GM23338 (cell line): ENCODE measurements at regions not wholly inside any gene's neighbourhood (a gene's known extent, or its start where the extent isn't known, plus 50 kb on each side); places are given as distances from the start of the nearest gene placed in this dataset.

Source experiments
- ATAC-seq: fragments of 200-7000 bp; cut with Tn5 transposase; 3 replicates; pipeline ENCODE4 v1.9.1; 2020
- DNase-seq: peaks from one replicate; pipeline ENCODE4 v3.0.0-alpha.2; 2015; ENCODE audit warnings: low spot score
- H2AFZ ChIP-seq: fragments of 200-600 bp; sonication (generic); 2 replicates; pipeline ENCODE4 v1.8.0; 2016; ENCODE audit warnings: antibody characterized with exemption, mild to moderate bottlenecking, moderate library complexity
- H3F3A ChIP-seq: fragments of 200-600 bp; sonication (generic); replicated peaks from 2 replicates; pipeline ENCODE4 v1.8.0; 2017; ENCODE audit warnings: antibody characterized with exemption, mixed run types, low read depth
- H3K27ac ChIP-seq: fragments of 200-600 bp; sonication (generic); 2 replicates; pipeline ENCODE4 v1.6.1; 2016; ENCODE audit warnings: low read depth
- H3K27me3 ChIP-seq: fragments of 200-600 bp; sonication (generic); 2 replicates; pipeline ENCODE4 v1.8.0; 2016; ENCODE audit warnings: mild to moderate bottlenecking, mixed run types, moderate library complexity; ENCODE audit not compliant: insufficient read depth
- H3K36me3 ChIP-seq: fragments of 200-600 bp; sonication (generic); 2 replicates; pipeline ENCODE4 v1.8.0; 2016; ENCODE audit warnings: mild to moderate bottlenecking; ENCODE audit not compliant: insufficient read depth
- H3K4me1 ChIP-seq: fragments of 200-600 bp; sonication (generic); 2 replicates; pipeline ENCODE4 v1.8.0; 2016; ENCODE audit warnings: mild to moderate bottlenecking, moderate library complexity; ENCODE audit not compliant: insufficient read depth
- H3K4me2 ChIP-seq: fragments of 200-600 bp; sonication (generic); 2 replicates; pipeline ENCODE4 v1.7.1; 2017; ENCODE audit warnings: mixed run types
- H3K4me3 ChIP-seq: fragments of 200-600 bp; sonication (generic); 2 replicates; pipeline ENCODE4 v1.6.1; 2016; ENCODE audit warnings: mixed run types
- H3K79me2 ChIP-seq: fragments of 200-600 bp; sonication (generic); replicated peaks from 2 replicates; pipeline ENCODE4 v1.8.0; 2017; ENCODE audit warnings: mild to moderate bottlenecking; ENCODE audit not compliant: insufficient read depth
- H3K9me2 ChIP-seq: fragments of 200-600 bp; sonication (generic); 2 replicates; pipeline ENCODE4 v1.8.0; 2017; ENCODE audit not compliant: insufficient read depth
- H4K20me1 ChIP-seq: fragments of 200-600 bp; sonication (generic); replicated peaks from 2 replicates; pipeline ENCODE4 v1.8.0; 2017; ENCODE audit warnings: mild to moderate bottlenecking; ENCODE audit not compliant: insufficient read depth
- H3K27ac Mint-ChIP-seq: 2 replicates; pipeline ENCODE4 v1.8.0; 2020; ENCODE audit warnings: inconsistent platforms, mild to moderate bottlenecking, moderate library complexity, mixed read lengths
- H3K27me3 Mint-ChIP-seq: 3 replicates; pipeline ENCODE4 v1.8.0; 2022; ENCODE audit warnings: low read depth, mild to moderate bottlenecking, moderate library complexity, mixed read lengths, inconsistent platforms; ENCODE audit not compliant: insufficient read depth, poor library complexity
- H3K36me3 Mint-ChIP-seq: 3 replicates; pipeline ENCODE4 v1.8.0; 2021; ENCODE audit warnings: low read depth, mild to moderate bottlenecking, inconsistent platforms, moderate library complexity, mixed read lengths
- H3K4me1 Mint-ChIP-seq: 3 replicates; pipeline ENCODE4 v1.8.0; 2020; ENCODE audit warnings: mild to moderate bottlenecking, inconsistent platforms, mixed read lengths
- H3K4me3 Mint-ChIP-seq: 3 replicates; pipeline ENCODE4 v1.8.0; 2021; ENCODE audit warnings: moderate library complexity, mild to moderate bottlenecking, inconsistent platforms, mixed read lengths
- H3K9me3 Mint-ChIP-seq: 3 replicates; pipeline ENCODE4 v1.8.0; 2020; ENCODE audit warnings: moderate library complexity, mild to moderate bottlenecking, inconsistent platforms, mixed read lengths
- JUNB ChIP-seq: IDR thresholded peaks from one replicate; pipeline ENCODE4 v1.6.1; 2016; ENCODE audit warnings: antibody characterized with exemption; ENCODE audit not compliant: unreplicated experiment
- ZNF114 ChIP-seq: fragments of 250-450 bp; sonication (Bioruptor Pico); IDR thresholded peaks from 2 replicates; pipeline ENCODE4 v1.5.0; 2020; ENCODE audit warnings: mild to moderate bottlenecking, moderate library complexity
- TF ChIP-seq, protein P1 (sequence below): IDR thresholded peaks from 2 replicates; pipeline ENCODE4 v1.6.1; 2016; ENCODE audit warnings: antibody characterized with exemption
- TF ChIP-seq, protein P2 (sequence below): fragments of 250-450 bp; sonication (Bioruptor Pico); IDR thresholded peaks from 2 replicates; pipeline ENCODE4 v1.5.0; 2020; ENCODE audit warnings: mild to moderate bottlenecking, moderate library complexity
- TF ChIP-seq, protein P3 (sequence below), 2 experiments: fragments of 200-600 bp in 1 of 2; sonication (generic) in 1 of 2; conservative IDR thresholded peaks; 2 replicates each; pipeline versions ENCODE4 v1.5.1 to v1.6.1; 2016 to 2017; ENCODE audit warnings: antibody characterized with exemption in 2 of 2, low read depth in 2 of 2, mild to moderate bottlenecking in 2 of 2, moderate library complexity in 1 of 2
- TF ChIP-seq, protein P4 (sequence below): IDR thresholded peaks from one replicate; pipeline ENCODE4 v1.6.1; 2018; ENCODE audit warnings: antibody characterized with exemption; ENCODE audit not compliant: unreplicated experiment

DNA sequence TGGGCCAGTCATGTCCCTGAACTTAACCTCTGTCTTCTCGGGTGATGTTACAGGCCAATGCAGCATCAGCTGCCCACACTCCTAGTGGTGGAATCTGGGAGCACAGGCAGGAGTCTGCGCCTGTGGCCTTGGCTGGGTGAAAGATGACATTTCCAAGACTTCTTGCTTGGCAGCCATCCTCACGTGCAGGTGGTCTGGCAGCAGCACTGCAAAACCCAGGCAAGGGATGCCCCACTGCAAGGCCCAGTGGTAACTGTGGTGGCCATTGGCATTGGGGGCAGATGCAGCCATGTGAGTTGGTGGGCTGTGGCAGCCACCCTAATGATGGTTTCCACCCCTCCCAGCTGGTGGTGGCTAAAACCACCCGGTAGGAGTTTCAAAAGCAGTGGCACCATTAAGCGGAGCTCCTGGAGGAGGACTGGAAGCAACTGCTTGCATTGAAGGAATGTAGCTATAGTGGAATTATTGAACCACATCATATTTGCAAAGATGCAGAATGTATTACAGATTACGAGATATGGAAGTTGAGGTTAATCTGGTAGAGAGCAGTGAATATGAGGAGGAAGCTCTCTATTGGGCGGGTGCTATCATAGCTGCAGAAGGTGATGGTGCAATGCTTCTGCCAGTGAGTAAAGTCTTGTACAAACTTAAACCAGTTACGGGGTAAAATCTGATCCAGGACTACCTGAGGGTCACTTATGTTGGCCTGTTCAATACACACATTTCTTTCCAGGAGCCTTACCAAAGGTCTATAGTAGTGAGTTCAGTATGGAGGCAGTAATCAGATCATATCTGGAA is 120.7 kb upstream of the TOP3B start:
- H3K9me3 Mint-ChIP-seq = 0 out of 3 replicates have a peak, but pooled peaks cover 2% of the 10 kb centered on the region
- no peak overlapping the region for H3K4me2 ChIP-seq
- no peaks in the 10 kb centered on the region for H3K36me3 Mint-ChIP-seq
- H3K4me1 Mint-ChIP-seq = peaks cover 11% of the 10 kb centered on the region
- peaks cover 9% of the 10 kb centered on the region for H3K4me1 ChIP-seq
- TF ChIP-seq JUNB (no peak), ZNF114 (CRISPR knock-in tag) (no peak)
- TF ChIP-seq, protein P1, sequence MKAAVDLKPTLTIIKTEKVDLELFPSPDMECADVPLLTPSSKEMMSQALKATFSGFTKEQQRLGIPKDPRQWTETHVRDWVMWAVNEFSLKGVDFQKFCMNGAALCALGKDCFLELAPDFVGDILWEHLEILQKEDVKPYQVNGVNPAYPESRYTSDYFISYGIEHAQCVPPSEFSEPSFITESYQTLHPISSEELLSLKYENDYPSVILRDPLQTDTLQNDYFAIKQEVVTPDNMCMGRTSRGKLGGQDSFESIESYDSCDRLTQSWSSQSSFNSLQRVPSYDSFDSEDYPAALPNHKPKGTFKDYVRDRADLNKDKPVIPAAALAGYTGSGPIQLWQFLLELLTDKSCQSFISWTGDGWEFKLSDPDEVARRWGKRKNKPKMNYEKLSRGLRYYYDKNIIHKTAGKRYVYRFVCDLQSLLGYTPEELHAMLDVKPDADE = no peak
- TF ChIP-seq, protein P2, sequence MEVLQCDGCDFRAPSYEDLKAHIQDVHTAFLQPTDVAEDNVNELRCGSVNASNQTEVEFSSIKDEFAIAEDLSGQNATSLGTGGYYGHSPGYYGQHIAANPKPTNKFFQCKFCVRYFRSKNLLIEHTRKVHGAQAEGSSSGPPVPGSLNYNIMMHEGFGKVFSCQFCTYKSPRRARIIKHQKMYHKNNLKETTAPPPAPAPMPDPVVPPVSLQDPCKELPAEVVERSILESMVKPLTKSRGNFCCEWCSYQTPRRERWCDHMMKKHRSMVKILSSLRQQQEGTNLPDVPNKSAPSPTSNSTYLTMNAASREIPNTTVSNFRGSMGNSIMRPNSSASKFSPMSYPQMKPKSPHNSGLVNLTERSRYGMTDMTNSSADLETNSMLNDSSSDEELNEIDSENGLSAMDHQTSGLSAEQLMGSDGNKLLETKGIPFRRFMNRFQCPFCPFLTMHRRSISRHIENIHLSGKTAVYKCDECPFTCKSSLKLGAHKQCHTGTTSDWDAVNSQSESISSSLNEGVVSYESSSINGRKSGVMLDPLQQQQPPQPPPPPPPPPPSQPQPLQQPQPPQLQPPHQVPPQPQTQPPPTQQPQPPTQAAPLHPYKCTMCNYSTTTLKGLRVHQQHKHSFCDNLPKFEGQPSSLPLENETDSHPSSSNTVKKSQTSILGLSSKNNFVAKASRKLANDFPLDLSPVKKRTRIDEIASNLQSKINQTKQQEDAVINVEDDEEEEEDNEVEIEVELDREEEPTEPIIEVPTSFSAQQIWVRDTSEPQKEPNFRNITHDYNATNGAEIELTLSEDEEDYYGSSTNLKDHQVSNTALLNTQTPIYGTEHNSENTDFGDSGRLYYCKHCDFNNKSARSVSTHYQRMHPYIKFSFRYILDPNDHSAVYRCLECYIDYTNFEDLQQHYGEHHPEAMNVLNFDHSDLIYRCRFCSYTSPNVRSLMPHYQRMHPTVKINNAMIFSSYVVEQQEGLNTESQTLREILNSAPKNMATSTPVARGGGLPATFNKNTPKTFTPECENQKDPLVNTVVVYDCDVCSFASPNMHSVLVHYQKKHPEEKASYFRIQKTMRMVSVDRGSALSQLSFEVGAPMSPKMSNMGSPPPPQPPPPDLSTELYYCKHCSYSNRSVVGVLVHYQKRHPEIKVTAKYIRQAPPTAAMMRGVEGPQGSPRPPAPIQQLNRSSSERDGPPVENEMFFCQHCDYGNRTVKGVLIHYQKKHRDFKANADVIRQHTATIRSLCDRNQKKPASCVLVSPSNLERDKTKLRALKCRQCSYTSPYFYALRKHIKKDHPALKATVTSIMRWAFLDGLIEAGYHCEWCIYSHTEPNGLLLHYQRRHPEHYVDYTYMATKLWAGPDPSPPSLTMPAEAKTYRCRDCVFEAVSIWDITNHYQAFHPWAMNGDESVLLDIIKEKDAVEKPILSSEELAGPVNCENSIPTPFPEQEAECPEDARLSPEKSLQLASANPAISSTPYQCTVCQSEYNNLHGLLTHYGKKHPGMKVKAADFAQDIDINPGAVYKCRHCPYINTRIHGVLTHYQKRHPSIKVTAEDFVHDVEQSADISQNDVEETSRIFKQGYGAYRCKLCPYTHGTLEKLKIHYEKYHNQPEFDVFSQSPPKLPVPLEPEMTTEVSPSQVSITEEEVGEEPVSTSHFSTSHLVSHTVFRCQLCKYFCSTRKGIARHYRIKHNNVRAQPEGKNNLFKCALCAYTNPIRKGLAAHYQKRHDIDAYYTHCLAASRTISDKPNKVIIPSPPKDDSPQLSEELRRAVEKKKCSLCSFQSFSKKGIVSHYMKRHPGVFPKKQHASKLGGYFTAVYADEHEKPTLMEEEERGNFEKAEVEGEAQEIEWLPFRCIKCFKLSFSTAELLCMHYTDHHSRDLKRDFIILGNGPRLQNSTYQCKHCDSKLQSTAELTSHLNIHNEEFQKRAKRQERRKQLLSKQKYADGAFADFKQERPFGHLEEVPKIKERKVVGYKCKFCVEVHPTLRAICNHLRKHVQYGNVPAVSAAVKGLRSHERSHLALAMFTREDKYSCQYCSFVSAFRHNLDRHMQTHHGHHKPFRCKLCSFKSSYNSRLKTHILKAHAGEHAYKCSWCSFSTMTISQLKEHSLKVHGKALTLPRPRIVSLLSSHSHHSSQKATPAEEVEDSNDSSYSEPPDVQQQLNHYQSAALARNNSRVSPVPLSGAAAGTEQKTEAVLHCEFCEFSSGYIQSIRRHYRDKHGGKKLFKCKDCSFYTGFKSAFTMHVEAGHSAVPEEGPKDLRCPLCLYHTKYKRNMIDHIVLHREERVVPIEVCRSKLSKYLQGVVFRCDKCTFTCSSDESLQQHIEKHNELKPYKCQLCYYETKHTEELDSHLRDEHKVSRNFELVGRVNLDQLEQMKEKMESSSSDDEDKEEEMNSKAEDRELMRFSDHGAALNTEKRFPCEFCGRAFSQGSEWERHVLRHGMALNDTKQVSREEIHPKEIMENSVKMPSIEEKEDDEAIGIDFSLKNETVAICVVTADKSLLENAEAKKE (CRISPR knock-in tag) = no peak
- TF ChIP-seq, protein P3, sequence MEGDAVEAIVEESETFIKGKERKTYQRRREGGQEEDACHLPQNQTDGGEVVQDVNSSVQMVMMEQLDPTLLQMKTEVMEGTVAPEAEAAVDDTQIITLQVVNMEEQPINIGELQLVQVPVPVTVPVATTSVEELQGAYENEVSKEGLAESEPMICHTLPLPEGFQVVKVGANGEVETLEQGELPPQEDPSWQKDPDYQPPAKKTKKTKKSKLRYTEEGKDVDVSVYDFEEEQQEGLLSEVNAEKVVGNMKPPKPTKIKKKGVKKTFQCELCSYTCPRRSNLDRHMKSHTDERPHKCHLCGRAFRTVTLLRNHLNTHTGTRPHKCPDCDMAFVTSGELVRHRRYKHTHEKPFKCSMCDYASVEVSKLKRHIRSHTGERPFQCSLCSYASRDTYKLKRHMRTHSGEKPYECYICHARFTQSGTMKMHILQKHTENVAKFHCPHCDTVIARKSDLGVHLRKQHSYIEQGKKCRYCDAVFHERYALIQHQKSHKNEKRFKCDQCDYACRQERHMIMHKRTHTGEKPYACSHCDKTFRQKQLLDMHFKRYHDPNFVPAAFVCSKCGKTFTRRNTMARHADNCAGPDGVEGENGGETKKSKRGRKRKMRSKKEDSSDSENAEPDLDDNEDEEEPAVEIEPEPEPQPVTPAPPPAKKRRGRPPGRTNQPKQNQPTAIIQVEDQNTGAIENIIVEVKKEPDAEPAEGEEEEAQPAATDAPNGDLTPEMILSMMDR (conservative IDR thresholded peaks at IDR 0.05; ENCODE audit: low read depth in 2 of 2) = peak; percentile 53 to 63
- TF ChIP-seq, protein P4, sequence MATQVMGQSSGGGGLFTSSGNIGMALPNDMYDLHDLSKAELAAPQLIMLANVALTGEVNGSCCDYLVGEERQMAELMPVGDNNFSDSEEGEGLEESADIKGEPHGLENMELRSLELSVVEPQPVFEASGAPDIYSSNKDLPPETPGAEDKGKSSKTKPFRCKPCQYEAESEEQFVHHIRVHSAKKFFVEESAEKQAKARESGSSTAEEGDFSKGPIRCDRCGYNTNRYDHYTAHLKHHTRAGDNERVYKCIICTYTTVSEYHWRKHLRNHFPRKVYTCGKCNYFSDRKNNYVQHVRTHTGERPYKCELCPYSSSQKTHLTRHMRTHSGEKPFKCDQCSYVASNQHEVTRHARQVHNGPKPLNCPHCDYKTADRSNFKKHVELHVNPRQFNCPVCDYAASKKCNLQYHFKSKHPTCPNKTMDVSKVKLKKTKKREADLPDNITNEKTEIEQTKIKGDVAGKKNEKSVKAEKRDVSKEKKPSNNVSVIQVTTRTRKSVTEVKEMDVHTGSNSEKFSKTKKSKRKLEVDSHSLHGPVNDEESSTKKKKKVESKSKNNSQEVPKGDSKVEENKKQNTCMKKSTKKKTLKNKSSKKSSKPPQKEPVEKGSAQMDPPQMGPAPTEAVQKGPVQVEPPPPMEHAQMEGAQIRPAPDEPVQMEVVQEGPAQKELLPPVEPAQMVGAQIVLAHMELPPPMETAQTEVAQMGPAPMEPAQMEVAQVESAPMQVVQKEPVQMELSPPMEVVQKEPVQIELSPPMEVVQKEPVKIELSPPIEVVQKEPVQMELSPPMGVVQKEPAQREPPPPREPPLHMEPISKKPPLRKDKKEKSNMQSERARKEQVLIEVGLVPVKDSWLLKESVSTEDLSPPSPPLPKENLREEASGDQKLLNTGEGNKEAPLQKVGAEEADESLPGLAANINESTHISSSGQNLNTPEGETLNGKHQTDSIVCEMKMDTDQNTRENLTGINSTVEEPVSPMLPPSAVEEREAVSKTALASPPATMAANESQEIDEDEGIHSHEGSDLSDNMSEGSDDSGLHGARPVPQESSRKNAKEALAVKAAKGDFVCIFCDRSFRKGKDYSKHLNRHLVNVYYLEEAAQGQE = no peak
- no peak overlapping the region for H2AFZ ChIP-seq
- H3K27ac Mint-ChIP-seq = no peak overlapping the region
- H3K27ac ChIP-seq = no peak overlapping the region
- no peaks in the 10 kb centered on the region for H3K9me2 ChIP-seq
- ATAC-seq (peak; percentile 91), DNase-seq (peak; percentile 72)
- no peak overlapping the region for H3K4me3 ChIP-seq
- peaks cover 100% of the 10 kb centered on the region for H3K27me3 ChIP-seq
- H4K20me1 ChIP-seq = no peaks in the 10 kb centered on the region; the same call in none of the 2 replicates
- no peak overlapping the region for H3K4me3 Mint-ChIP-seq
- H3K27me3 Mint-ChIP-seq = peaks cover 77% of the 10 kb centered on the region
- H3F3A ChIP-seq = no peaks in the 10 kb centered on the region
- H3K36me3 ChIP-seq = no peaks in the 10 kb centered on the region
- H3K79me2 ChIP-seq = no peaks in the 10 kb centered on the region
